ENCODE measurements at regions not wholly inside any gene's neighbourhood (a gene's known extent, or its start where the extent isn't known, plus 50 kb on each side); places are given as distances from the start of the nearest gene placed in this dataset.
"Not testable (repeated sequence)": the region's sequence is repeated elsewhere in the genome, so short reads cannot be mapped to it uniquely, and the experiment has no call there.

DNA sequence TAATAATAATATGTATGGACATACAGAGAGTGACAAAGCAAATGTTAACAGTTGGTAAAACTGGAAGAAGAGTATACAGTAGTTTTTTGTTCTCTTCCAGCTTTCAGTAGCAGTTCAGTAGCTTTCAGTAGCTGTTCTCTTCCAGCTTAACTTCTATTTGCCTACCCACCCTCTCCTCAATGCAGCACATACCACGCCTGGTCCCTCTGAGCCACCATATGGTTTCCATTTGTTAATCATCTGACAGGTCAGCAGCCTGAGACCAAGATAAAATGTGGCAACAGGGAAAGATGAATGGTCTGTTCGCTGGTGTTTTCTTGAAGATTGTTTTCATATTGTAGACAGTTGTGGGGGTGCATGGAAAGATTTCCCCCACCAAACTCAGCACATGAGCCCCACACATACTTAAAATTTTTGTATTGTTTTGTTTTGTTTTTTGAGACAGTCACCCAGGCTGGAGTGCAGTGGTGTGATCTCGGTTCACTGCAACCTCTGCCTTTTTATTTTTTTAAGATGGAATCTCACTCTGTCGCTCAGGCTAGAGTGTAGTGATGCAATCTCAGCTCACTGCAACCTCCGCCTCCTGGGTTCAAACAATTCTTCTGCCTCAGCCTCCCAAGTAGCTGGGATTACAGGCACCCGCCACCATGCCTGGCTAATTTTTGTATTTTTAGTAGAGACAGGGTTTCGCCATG is 56.8 kb downstream of the ATP6V0E2 start:
- H3K36me3 Mint-ChIP-seq; H3K9me3 Mint-ChIP-seq; ATAC-seq; H3K27ac Mint-ChIP-seq; DNase-seq (ENCODE audit: low spot score in 2 of 2): not testable (repeated sequence)

DNA sequence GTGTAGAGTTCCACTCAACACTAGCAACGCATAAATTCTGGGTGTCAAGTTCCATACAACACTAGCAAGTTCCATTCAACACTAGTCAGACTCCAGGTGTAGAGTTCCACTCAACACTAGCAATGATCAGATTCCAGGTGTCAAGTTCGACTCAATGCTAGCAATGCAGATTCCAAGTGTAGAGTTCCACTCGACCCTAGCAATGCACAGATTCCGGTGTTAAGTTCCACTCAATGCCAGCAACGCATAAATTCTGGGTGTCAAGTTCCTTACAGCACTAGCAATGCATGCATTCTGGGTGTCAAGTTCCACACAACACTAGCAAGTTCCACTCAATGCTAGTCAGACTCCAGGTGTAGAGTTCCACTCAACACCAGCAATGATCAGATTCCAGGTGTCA is 60.0 kb downstream of the ATP6V0E2 start:
- not testable (repeated sequence) for H3K27ac Mint-ChIP-seq; ATAC-seq; H3K9me3 Mint-ChIP-seq; DNase-seq (ENCODE audit: low spot score in 2 of 2); H3K36me3 Mint-ChIP-seq

DNA sequence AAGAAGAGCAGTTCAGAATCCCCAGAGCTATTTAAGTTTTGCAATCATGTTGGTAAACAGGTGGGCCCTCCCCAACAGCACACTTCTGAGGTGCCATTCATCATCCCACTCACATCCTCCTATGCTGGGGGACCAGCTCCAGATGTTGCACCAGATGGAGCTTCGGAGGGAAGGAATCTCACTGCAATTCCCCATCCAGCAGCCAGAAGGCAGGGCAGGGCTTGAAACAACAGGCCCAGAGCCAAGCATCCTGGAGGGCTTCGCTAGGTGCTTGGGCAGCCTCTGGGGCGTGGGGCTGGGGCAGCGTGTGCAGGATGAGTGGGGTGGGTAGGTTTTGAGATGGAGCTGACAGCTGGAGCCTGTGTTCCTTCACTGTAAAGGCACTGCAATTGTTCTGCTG is 73.6 kb downstream of the ATP6V0E2 start:
- not testable (repeated sequence) for H3K9me3 Mint-ChIP-seq; H3K36me3 Mint-ChIP-seq; ATAC-seq; H3K27ac Mint-ChIP-seq; DNase-seq (ENCODE audit: low spot score in 2 of 2)

DNA sequence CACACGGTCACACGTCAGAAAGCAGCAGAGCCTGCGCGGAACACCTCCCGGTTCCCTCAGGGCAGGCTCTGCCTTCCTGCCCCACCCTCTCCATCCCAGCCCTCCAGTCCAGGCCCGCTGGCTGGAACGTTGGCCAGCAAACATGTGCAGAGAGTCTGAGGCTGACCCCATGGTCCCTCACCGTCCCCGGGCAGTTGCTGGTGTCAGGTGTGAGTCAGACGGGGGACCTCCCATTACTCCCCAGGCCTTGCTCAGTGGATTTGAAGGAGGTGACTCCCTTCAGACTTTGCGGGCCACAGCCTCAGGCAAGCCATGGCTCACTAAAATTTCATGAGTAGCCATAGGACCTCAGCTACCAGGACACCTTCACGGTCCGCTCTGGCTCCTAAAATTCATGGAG is 74.7 kb downstream of the ATP6V0E2 start:
- not testable (repeated sequence) for DNase-seq (ENCODE audit: low spot score in 2 of 2); H3K36me3 Mint-ChIP-seq; H3K9me3 Mint-ChIP-seq; H3K27ac Mint-ChIP-seq; ATAC-seq

DNA sequence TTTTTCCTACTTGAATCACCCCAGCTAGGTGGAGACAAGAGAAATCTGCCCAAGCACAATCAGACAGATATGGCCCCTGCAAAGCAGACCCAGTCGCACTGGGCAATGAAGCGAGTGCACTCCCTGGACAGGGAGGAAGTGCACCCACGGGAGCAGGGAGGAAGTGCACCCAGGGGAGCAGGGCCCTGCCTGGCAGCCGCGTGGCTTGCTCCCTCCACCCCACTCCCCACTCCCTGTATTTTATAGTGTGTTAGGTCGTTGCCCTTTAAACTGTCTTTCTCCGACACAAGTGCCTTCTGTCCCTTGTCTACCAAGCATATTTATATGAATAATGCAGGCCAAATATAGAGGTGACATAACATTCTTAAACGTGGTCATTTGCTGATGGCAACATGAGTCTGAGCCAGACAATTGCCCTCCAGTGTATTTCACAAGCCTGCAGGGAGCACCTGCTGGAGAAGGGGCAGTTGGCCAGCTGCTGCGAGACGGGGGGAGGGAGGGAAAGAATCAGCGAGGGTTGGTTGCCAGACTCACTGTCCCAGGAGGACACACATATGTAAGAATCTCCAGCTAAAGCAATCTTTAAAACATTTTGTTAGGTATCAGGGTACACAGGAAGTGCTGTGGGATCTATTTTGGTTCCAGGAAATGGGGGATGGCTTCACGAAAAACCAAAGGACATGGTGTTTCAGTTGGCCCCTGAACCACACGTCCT is 76.3 kb downstream of the ATP6V0E2 start:
- peak; percentile 40 to 60 for ATAC-seq
- not testable (repeated sequence) for H3K9me3 Mint-ChIP-seq; H3K27ac Mint-ChIP-seq; DNase-seq (ENCODE audit: low spot score in 2 of 2); H3K36me3 Mint-ChIP-seq

DNA sequence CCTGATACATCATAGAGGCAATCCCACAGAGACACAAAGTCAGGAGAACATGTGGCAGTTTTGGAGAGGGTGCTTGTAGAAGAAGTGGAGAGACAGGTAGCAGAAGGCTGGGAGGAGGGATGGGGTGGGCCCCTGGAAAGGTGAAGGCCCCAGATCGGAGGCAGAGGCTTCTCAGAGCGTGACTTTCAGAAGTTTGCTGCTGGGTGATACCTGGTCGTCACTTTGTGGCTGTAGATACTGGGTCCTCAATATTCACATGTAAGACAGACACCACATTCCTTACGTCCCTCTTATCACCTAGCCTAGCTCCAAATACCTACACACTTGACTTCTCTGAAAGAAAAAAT is 76.8 kb downstream of the ATP6V0E2 start:
- not testable (repeated sequence) for H3K36me3 Mint-ChIP-seq; ATAC-seq; H3K27ac Mint-ChIP-seq; H3K9me3 Mint-ChIP-seq; DNase-seq (ENCODE audit: low spot score in 2 of 2)

DNA sequence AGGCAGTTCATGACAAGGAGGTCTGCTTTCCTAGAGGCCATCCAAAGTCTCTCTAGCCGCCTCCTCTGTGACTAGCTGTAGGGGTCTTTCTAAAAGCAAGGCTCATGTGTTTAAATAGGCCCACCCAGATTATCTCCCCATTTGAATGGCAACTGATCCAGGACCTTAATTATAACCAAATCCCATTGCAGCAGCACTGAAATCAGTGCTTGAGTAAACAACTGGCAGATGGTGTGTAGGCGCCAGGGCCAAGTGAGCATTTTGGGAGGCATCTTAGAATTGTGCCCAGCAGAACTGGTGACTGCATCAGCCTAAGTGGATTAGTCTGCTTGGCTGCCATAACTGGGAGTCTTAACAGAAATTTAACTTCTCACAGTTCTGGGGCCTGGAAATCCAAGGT is 77.8 kb downstream of the ATP6V0E2 start:
- not testable (repeated sequence) for ATAC-seq; DNase-seq (ENCODE audit: low spot score in 2 of 2); H3K36me3 Mint-ChIP-seq

DNA sequence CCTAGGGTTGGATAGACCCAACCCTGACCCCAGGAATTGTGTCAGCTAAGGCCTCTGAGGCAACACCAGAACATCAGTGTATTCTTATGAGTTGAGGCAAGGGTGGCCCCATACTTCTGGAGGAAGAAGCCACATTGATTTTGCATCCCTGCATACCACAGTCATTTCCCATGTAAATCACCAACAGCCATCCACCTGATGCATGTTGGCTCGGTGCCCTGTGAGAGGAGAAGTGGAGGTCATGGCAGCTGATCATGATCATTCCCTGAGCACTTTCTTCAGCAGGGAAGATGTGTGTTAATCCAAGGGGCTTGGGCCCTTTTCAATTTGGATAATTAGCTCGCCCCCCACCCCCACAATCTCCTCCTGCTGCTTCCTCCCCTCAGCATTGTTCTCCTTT is 85.1 kb downstream of the ATP6V0E2 start:
- not testable (repeated sequence) for H3K27ac Mint-ChIP-seq; DNase-seq (ENCODE audit: low spot score in 2 of 2); ATAC-seq
- Mint-ChIP-seq H3K9me3 (peaks cover 12 to 21% of the 10 kb centered on the region in 2 donors), H3K36me3 (peaks cover 23 to 28% of the 10 kb centered on the region in 2 donors)

More for the DNA sequence above, 77.8 kb downstream of the ATP6V0E2 start:
- H3K27ac Mint-ChIP-seq, H3K9me3 Mint-ChIP-seq: not testable (repeated sequence)

DNA sequence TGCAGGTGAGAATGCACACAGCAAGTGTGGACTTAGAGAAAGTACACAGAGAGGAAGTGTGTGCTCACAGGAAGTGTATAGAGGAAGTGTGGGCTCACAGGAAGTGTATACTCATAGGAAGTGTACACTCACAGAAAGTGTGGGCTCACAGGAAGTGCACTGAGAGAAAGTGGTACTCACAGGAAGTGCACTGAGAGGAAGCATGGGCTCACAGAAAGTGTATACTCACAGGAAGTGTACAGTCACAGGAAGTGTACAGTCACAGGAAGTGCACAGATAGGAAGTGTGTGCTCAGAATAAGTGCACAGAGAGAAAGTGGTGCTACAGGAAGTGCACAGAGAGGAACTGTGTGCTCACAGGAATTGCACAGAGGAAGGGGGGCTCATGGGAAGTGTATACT is 87.1 kb downstream of the ATP6V0E2 start:
- peaks cover 23 to 28% of the 10 kb centered on the region in 2 donors for H3K36me3 Mint-ChIP-seq
- peaks cover 12 to 21% of the 10 kb centered on the region in 2 donors for H3K9me3 Mint-ChIP-seq
- peak overlapping the region in 1 of 2 donors; percentile 73 for H3K27ac Mint-ChIP-seq
- peak; percentile 61 to 69 for ATAC-seq
- DNase-seq (ENCODE audit: low spot score in 2 of 2) = not testable (repeated sequence)

DNA sequence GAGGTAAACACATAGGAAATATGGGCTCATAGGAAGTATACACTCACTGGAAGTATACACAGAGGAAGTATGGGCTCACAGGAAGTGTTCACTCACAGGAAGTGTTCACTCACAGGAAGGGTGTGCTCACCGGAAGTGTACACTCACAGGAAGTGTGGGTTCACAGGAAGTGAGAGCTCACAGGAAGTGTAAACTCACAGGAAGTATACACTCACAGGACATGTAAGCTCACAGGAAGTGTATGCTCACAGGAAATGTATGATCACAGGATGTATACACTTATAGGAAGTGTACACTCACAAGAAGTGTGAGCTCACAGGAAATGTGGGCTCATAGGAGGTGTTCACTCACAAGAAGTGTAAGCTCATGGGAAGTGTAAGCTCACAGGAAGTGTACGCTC is 88.1 kb downstream of the ATP6V0E2 start:
- Mint-ChIP-seq H3K27ac (peak overlapping the region in 1 of 2 donors; percentile 73), H3K9me3 (peaks cover 12 to 21% of the 10 kb centered on the region in 2 donors), H3K36me3 (peaks cover 23 to 28% of the 10 kb centered on the region in 2 donors)
- ATAC-seq = peak; percentile 75 to 88
- DNase-seq (ENCODE audit: low spot score in 2 of 2) = not testable (repeated sequence)

DNA sequence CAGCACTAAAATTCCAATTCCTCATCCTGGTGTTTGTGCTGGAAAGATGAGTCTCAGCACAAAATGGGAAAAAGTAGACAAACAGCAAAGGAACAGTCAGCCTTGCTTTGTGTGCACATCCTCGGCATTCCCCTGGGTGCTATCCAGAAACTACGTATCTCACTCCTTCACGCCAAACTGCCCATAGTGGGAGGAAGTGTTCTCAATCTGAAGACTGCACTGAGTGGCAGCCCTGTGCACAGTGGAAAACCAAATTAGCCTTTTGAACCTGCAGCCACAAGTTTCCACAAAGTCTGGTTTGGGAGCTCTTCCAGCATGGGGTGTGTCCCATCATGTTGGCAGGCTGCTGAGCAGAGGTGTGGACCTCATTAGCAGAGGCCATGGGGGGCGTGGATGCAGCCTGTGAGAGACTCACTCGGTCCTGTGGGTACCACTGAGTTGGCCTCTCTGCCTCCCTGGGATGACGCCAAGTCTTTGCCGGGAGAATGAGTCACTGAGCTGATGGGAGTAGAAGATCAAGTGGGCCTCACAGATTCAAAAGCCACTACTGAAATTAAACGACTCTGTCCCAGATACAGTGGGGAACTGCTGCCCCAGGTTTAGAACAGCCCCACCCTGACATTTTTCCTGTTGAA is 89.0 kb downstream of the ATP6V0E2 start:
- Mint-ChIP-seq H3K9me3 (peaks cover 12 to 21% of the 10 kb centered on the region in 2 donors), H3K36me3 (peaks cover 23 to 28% of the 10 kb centered on the region in 2 donors)
- not testable (repeated sequence) for DNase-seq (ENCODE audit: low spot score in 2 of 2); ATAC-seq; H3K27ac Mint-ChIP-seq

DNA sequence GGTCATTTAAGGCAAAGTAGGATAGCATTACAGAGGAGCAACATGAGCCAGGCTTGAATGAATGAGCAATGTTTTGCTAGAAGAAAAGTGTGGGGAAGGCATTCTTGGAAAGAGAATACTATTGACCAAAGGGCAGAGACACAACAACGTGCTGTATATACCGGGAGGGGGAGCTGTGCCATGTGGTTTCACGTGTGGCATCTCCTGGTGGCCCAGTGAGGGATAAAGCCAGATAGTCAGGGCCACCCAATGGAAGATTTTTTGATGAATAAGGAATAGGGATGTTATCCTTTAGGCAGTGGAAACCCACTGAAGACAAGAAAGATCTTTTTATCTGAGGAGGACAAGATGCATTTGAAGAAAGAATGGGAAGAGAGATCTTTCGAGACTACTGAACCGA is 90.2 kb downstream of the ATP6V0E2 start:
- Mint-ChIP-seq H3K36me3 (peaks cover 23 to 28% of the 10 kb centered on the region in 2 donors), H3K9me3 (peaks cover 12 to 21% of the 10 kb centered on the region in 2 donors)
- H3K27ac Mint-ChIP-seq; DNase-seq (ENCODE audit: low spot score in 2 of 2); ATAC-seq: not testable (repeated sequence)

DNA sequence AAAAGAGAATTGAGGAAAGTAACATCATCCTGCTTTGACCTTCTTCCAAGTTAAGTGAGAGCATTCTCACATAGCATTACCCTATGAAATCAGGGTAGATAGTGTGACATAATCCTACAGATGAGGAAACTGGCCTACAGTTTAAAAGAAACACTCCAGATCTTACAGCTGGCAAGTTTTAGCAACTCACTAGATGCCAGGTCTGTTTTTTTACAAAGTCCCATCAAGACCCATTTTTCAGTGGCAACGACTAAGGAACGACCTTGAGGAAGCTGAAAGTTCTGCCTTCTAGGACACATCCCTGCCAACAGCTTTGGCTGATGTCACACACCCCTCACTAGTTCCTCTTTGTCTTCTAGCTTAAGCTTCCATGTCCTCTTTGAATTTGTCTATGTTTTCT is 92.7 kb downstream of the ATP6V0E2 start:
- not testable (repeated sequence) for H3K27ac Mint-ChIP-seq, ATAC-seq

DNA sequence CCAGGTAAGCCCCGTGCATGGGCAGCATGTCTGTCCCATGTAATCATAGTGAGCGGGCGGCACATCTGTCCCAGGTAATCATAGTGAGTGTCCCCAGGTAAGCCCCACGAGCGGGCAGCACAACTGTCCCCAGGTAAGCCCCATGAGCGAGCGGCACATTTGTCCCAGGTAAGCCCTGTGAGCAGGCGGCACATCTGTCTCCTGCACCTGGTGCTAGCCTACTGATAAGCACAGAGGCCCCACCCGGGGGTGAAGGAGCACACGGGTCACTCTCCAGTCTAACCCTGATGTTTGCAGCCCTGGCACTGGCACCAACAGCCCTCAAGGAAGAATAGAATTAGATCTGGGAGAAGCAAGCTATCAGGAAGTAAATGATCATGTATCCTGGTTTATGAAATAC is 99.2 kb downstream of the ATP6V0E2 start:
- H3K36me3 Mint-ChIP-seq; H3K9me3 Mint-ChIP-seq; DNase-seq (ENCODE audit: low spot score in 2 of 2); ATAC-seq; H3K27ac Mint-ChIP-seq: not testable (repeated sequence)

More for the DNA sequence above, 92.7 kb downstream of the ATP6V0E2 start:
- Mint-ChIP-seq H3K9me3 (peaks cover 5 to 11% of the 10 kb centered on the region in 2 donors), H3K36me3 (peaks cover 13 to 15% of the 10 kb centered on the region in 2 donors)
- not testable (repeated sequence) for DNase-seq (ENCODE audit: low spot score in 2 of 2)

DNA sequence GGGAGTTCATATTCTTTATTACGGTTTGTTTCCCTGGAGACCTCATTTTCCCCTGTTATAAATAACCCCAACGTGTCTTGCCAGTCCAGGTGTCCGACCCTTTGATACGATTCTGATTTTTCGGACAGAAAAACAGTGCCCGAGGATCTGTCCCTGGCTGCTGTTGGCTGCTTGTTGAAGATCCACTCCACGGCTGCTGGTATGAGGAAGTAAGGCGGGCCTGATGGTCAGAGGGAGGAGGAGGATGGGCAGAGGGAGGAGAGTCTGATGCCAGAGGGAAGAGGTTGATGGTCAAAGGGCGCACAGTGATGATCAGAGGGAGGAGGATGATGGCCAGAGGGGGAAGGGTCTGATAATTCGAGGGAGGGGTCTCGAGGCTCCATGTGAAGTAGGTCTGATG is 99.9 kb downstream of the ATP6V0E2 start:
- H3K9me3 Mint-ChIP-seq, H3K27ac Mint-ChIP-seq, ATAC-seq: not testable (repeated sequence)

DNA sequence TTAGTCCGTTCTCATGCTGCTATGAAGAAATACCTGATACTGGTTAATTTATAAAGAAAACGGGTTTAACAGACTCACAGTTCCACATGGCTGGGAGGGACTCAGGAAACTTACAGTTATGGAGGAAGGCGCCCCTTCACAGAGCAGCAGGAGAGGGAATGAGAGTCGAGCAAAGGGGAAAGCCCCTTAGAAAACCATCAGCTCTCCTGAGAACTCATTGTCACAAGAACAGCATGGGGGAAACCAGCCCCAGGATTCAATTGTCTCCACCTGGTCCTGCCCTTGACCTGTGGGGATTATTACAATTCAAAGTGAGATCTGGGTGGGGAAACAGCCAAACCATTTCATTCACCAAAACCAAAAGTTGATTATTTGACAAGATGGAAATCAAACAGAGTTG is 101.8 kb downstream of the ATP6V0E2 start:
- DNase-seq (ENCODE audit: low spot score in 2 of 2); ATAC-seq; H3K9me3 Mint-ChIP-seq; H3K27ac Mint-ChIP-seq; H3K36me3 Mint-ChIP-seq: not testable (repeated sequence)

More for the DNA sequence above, 99.9 kb downstream of the ATP6V0E2 start:
- not testable (repeated sequence) for H3K36me3 Mint-ChIP-seq; DNase-seq (ENCODE audit: low spot score in 2 of 2)

DNA sequence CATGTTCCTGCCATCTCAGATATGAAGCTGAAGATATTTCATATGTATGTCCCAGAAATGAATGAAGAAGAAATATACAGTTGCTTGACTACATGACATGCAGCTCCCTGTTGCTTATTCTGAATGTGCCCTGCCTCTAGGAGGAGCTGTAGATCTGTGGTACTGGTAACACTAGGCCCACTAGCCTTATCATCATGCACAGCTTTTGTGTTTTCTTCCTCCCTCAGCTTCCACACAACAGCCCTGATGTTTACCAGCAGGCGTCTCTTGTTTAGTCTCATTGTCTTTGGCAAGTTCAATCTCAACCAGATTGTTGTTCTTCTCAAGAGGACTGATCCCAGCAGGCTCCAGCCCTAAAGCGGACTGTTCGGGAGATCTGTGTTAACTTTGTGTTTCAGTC is 104.8 kb downstream of the ATP6V0E2 start:
- not testable (repeated sequence) for H3K9me3 Mint-ChIP-seq, H3K36me3 Mint-ChIP-seq, ATAC-seq

More for the DNA sequence above, 104.8 kb downstream of the ATP6V0E2 start:
- DNase-seq (ENCODE audit: low spot score in 2 of 2); H3K27ac Mint-ChIP-seq: not testable (repeated sequence)
